Heart left ventricle (tissue), 13 donors: ENCODE measurements at regions not wholly inside any gene's neighbourhood (a gene's known extent, or its start where the extent isn't known, plus 50 kb on each side); places are given as distances from the start of the nearest gene placed in this dataset.

Experiments
- CTCF ChIP-seq, 12 donors: fragments of 200-600 bp; sonication (generic) in 4 of 12; IDR thresholded peaks; one replicate each; pipeline versions ENCODE4 v1.5.0 to v1.8.0; 2018 to 2022; ENCODE audit warnings: antibody characterized with exemption in 12 of 12, mild to moderate bottlenecking in 5 of 12
- POLR2A ChIP-seq, 2 donors: fragments of 450-650 bp; IDR thresholded peaks; one replicate each; pipeline ENCODE4 v1.6.1; 2017; ENCODE audit warnings: antibody characterized with exemption in 2 of 2, mild to moderate bottlenecking in 2 of 2, moderate library complexity in 2 of 2
- donor health status: ischemic (EF 13 %, LVEDD 7.1; RV severe dilation, severe dysfunction).
- donor health status: DM: no; HTN: yes; CAD: no.
- donor health status: DM: no; HTN: no; CAD: no.
- donor health status: ischemic (EF 25% LVEDD 6.9; RV normal size, moderate dysfunction).
- donor health status: ischemic (EF 25% LVEDD 5.7; RV mildly dilated, moderate dysfunction).
- donor health status: ischemic (EF 35%, LVEDD 5.7; RV mildly dilated, moderate dysfunction).
- donor health status: nonischemic (EF 11% LVEDD 7.7; RV severe dilation, severe dysfunction).
- donor health status: DM: yes; HTN: yes; CAD: no.
- donor health status: PGD.
- donor health status: ischemic (EF 29% LVEDD 5.4; RV normal size, mild dysfunction).
- donor health status: nonischemic (EF 23%, LVEDD 6.1; RV moderate dilation, normal function).

GRCh38 chr10:58016614-58017013 is 251.1 kb downstream of the IPMK start:
- TF ChIP-seq CTCF (IDR thresholded peaks at IDR 0.05) (no peak), POLR2A (IDR thresholded peaks at IDR 0.05) (no peak)
